Mammary epithelial cell (primary cell): ENCODE measurements at regions not wholly inside any gene's neighbourhood (a gene's known extent, or its start where the extent isn't known, plus 50 kb on each side); places are given as distances from the start of the nearest gene placed in this dataset.

Source experiments
- EZH2 ChIP-seq: IDR thresholded peaks from 2 replicates; pipeline ENCODE4 v1.6.1; 2012; ENCODE audit warnings: low read length, inconsistent platforms, borderline replicate concordance
- TF ChIP-seq, protein P1 (sequence below), 2 donors: IDR thresholded peaks in 1 of 2; conservative IDR thresholded peaks in 1 of 2; 2 replicates each; pipeline ENCODE4 v1.5.1; 2011 to 2012; ENCODE audit warnings: inconsistent platforms in 2 of 2, low read length in 2 of 2, mild to moderate bottlenecking in 2 of 2, control low read depth in 1 of 2, low read depth in 1 of 2; ENCODE audit not compliant: insufficient read depth in 1 of 2; ENCODE audit errors: extremely low read depth in 1 of 2

DNA sequence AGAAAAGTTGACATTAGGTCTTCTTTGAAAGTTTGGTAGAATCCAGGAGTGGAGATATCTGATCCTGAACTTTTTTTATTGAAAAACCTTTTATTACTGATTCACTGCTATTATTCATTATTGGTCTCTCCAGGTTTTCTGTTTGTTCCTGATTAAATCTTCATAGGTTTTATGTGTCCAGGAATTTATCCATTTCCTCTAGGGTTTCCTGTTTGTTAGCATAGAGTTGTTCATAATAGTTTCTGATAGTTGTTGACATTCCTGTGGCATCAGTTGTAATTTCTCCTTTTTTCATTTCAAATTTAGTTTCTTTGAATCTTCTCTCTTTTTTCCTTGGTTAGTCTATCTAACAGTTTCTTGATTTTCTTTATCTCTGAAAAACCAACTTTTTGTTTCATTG, 370.3 kb downstream of the SLC6A15 start:
- TF ChIP-seq EZH2 = no peak
- TF ChIP-seq, protein P1, sequence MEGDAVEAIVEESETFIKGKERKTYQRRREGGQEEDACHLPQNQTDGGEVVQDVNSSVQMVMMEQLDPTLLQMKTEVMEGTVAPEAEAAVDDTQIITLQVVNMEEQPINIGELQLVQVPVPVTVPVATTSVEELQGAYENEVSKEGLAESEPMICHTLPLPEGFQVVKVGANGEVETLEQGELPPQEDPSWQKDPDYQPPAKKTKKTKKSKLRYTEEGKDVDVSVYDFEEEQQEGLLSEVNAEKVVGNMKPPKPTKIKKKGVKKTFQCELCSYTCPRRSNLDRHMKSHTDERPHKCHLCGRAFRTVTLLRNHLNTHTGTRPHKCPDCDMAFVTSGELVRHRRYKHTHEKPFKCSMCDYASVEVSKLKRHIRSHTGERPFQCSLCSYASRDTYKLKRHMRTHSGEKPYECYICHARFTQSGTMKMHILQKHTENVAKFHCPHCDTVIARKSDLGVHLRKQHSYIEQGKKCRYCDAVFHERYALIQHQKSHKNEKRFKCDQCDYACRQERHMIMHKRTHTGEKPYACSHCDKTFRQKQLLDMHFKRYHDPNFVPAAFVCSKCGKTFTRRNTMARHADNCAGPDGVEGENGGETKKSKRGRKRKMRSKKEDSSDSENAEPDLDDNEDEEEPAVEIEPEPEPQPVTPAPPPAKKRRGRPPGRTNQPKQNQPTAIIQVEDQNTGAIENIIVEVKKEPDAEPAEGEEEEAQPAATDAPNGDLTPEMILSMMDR (conservative IDR thresholded peaks at IDR 0.05 in 1 of 2, IDR thresholded peaks at IDR 0.05 in 1 of 2; ENCODE audit: extremely low read depth in 1 of 2, insufficient read depth in 1 of 2, low read depth in 1 of 2, low read length in 2 of 2) = no peak
